ENCODE measurements at regions not wholly inside any gene's neighbourhood (a gene's known extent, or its start where the extent isn't known, plus 50 kb on each side); places are given as distances from the start of the nearest gene placed in this dataset.

DNA sequence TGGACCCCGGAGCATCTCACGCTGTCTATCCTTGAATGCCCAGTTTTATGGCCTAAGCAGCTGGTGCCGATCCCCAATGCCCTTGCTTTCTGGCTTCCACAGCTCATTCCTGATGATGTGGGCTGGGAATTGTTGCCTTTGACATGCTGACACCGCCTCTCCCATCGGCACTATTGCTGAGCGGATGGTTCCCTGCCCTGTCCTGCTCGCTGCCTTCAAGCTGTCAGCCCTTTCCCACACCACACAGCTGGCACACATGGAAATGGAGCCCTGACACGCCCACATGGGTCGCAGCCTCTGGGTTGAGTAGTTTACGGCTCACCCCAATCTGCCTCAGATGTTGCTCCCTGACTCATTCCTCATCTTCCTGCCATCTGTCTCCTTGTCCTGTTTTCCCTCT is 110.2 kb upstream of the SESN3 start:
- TF ChIP-seq TOX (CRISPR knock-in tag; IDR thresholded peaks at IDR 0.05; ENCODE audit: borderline replicate concordance) (no peak), BACH2 (CRISPR knock-in tag; IDR thresholded peaks at IDR 0.05; ENCODE audit: borderline replicate concordance) (no peak), ESRRG (CRISPR knock-in tag; IDR thresholded peaks at IDR 0.05) (no peak), SNAI2 (CRISPR knock-in tag; IDR thresholded peaks at IDR 0.05) (no peak), RARB (CRISPR knock-in tag; IDR thresholded peaks at IDR 0.05) (no peak)
- ATAC-seq: no peak

DNA sequence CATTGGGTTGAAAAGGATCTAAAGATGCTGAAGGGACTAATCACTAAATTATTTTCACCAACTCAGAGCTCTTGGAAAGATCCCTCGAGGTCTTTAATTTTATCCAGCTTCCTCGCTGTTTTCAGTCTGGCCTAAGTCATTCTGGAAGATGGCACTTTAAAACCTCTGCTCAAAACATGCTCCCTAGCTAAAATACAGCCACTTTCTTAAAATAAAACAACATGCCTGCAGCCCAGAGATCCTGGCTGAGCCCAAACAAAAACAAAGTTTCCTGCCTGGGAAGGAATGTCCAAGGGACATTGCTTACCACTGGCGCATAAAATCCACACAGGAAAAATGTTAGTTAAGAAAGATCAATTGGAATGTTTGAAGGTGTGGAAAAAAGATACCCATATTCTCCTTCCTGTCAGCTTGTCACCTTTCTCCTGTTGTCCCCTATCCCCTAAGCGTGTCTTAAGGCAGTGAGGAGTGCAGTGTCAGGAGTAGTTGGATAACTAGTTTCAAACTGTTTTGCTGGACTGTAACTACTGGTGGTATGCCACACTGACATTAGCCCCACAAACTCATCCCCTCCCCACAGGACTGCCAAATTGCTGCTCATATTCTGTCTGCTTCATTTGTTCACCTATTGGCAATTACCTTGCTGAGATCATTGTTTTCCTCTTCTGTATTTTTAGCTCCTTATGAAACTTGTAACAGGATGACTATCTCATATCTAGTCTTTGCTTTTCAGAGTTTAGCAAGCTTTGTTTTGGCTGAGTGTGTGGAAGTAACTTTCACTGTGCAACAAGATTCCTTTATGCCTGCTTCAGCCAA is 108.3 kb upstream of the SESN3 start:
- ATAC-seq: no peak
- TF ChIP-seq ZNF70 (CRISPR knock-in tag; IDR thresholded peaks at IDR 0.05) (no peak), ARNTL (CRISPR knock-in tag; IDR thresholded peaks at IDR 0.05; ENCODE audit: borderline replicate concordance, low read depth) (no peak), GLIS3 (CRISPR knock-in tag; IDR thresholded peaks at IDR 0.05) (no peak), SNAI2 (CRISPR knock-in tag; IDR thresholded peaks at IDR 0.05) (no peak), ISL1 (CRISPR knock-in tag; IDR thresholded peaks at IDR 0.05) (no peak), ZNF8 (CRISPR knock-in tag; IDR thresholded peaks at IDR 0.05) (no peak), CSDC2 (CRISPR knock-in tag; IDR thresholded peaks at IDR 0.05) (no peak), ZC3H10 (CRISPR knock-in tag; IDR thresholded peaks at IDR 0.05) (no peak), TOX (CRISPR knock-in tag; IDR thresholded peaks at IDR 0.05; ENCODE audit: borderline replicate concordance) (no peak), OSR1 (CRISPR knock-in tag; IDR thresholded peaks at IDR 0.05) (no peak), ZFP3 (CRISPR knock-in tag; IDR thresholded peaks at IDR 0.05) (no peak), RARB (CRISPR knock-in tag; IDR thresholded peaks at IDR 0.05) (no peak), PPARA (CRISPR knock-in tag; IDR thresholded peaks at IDR 0.05; ENCODE audit: borderline replicate concordance) (no peak), ESRRG (CRISPR knock-in tag; IDR thresholded peaks at IDR 0.05) (no peak), ZFP30 (CRISPR knock-in tag; IDR thresholded peaks at IDR 0.05) (no peak)
- TF ChIP-seq, protein P1, sequence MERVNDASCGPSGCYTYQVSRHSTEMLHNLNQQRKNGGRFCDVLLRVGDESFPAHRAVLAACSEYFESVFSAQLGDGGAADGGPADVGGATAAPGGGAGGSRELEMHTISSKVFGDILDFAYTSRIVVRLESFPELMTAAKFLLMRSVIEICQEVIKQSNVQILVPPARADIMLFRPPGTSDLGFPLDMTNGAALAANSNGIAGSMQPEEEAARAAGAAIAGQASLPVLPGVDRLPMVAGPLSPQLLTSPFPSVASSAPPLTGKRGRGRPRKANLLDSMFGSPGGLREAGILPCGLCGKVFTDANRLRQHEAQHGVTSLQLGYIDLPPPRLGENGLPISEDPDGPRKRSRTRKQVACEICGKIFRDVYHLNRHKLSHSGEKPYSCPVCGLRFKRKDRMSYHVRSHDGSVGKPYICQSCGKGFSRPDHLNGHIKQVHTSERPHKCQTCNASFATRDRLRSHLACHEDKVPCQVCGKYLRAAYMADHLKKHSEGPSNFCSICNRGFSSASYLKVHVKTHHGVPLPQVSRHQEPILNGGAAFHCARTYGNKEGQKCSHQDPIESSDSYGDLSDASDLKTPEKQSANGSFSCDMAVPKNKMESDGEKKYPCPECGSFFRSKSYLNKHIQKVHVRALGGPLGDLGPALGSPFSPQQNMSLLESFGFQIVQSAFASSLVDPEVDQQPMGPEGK (CRISPR knock-in tag; IDR thresholded peaks at IDR 0.05; ENCODE audit: borderline replicate concordance): no peak
- TF ChIP-seq, protein P2, sequence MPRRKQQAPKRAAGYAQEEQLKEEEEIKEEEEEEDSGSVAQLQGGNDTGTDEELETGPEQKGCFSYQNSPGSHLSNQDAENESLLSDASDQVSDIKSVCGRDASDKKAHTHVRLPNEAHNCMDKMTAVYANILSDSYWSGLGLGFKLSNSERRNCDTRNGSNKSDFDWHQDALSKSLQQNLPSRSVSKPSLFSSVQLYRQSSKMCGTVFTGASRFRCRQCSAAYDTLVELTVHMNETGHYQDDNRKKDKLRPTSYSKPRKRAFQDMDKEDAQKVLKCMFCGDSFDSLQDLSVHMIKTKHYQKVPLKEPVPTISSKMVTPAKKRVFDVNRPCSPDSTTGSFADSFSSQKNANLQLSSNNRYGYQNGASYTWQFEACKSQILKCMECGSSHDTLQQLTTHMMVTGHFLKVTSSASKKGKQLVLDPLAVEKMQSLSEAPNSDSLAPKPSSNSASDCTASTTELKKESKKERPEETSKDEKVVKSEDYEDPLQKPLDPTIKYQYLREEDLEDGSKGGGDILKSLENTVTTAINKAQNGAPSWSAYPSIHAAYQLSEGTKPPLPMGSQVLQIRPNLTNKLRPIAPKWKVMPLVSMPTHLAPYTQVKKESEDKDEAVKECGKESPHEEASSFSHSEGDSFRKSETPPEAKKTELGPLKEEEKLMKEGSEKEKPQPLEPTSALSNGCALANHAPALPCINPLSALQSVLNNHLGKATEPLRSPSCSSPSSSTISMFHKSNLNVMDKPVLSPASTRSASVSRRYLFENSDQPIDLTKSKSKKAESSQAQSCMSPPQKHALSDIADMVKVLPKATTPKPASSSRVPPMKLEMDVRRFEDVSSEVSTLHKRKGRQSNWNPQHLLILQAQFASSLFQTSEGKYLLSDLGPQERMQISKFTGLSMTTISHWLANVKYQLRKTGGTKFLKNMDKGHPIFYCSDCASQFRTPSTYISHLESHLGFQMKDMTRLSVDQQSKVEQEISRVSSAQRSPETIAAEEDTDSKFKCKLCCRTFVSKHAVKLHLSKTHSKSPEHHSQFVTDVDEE (CRISPR knock-in tag; IDR thresholded peaks at IDR 0.05): no peak
- TF ChIP-seq, protein P3, sequence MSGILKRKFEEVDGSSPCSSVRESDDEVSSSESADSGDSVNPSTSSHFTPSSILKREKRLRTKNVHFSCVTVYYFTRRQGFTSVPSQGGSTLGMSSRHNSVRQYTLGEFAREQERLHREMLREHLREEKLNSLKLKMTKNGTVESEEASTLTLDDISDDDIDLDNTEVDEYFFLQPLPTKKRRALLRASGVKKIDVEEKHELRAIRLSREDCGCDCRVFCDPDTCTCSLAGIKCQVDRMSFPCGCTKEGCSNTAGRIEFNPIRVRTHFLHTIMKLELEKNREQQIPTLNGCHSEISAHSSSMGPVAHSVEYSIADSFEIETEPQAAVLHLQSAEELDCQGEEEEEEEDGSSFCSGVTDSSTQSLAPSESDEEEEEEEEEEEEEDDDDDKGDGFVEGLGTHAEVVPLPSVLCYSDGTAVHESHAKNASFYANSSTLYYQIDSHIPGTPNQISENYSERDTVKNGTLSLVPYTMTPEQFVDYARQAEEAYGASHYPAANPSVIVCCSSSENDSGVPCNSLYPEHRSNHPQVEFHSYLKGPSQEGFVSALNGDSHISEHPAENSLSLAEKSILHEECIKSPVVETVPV (CRISPR knock-in tag; IDR thresholded peaks at IDR 0.05): no peak
- TF ChIP-seq, protein P4, sequence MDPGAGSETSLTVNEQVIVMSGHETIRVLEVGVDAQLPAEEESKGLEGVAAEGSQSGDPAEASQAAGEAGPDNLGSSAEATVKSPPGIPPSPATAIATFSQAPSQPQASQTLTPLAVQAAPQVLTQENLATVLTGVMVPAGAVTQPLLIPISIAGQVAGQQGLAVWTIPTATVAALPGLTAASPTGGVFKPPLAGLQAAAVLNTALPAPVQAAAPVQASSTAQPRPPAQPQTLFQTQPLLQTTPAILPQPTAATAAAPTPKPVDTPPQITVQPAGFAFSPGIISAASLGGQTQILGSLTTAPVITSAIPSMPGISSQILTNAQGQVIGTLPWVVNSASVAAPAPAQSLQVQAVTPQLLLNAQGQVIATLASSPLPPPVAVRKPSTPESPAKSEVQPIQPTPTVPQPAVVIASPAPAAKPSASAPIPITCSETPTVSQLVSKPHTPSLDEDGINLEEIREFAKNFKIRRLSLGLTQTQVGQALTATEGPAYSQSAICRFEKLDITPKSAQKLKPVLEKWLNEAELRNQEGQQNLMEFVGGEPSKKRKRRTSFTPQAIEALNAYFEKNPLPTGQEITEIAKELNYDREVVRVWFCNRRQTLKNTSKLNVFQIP (CRISPR knock-in tag; IDR thresholded peaks at IDR 0.05; ENCODE audit: borderline replicate concordance, low read depth): no peak

DNA sequence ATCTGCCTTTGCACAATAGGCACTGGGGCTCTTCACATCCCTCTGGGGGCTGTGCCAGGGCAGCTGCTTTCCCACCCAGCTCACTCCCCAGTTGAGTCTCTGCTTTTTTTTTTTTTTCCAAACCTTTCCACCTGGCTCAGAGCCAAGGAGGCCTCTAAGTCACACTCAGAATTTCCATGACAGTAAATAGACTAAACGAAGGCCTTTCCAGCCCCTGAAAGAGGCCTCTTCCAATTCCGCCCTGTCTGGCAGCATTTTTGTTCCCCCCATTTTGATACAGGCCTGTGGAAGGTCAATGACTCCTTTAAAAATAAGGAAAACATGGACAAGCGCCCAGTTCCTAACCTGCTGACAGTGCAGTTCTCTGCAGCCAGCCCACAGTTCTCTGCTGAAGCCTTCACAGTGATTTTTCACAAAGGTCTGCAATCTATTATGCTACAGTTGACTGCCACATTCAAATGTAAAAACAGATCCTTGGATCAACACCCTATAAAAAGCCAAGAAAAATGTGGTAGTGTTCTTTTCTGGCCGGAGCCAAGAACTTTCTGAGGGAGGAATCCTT is 107.5 kb upstream of the SESN3 start:
- no peak for ATAC-seq

More for the DNA sequence above, 107.5 kb upstream of the SESN3 start:
- TF ChIP-seq ZNF565 (CRISPR knock-in tag; conservative IDR thresholded peaks at IDR 0.05; ENCODE audit: low read depth) (no peak), PPARA (CRISPR knock-in tag; IDR thresholded peaks at IDR 0.05; ENCODE audit: borderline replicate concordance) (no peak)
- TF ChIP-seq, protein P1 (CRISPR knock-in tag; IDR thresholded peaks at IDR 0.05; ENCODE audit: borderline replicate concordance): no peak

All from SK-N-SH treated with all-trans-retinoic acid at 6 μM for 48 hours (cell line).